Upper lobe of left lung (tissue), 4 donors: ENCODE measurements at regions not wholly inside any gene's neighbourhood (a gene's known extent, or its start where the extent isn't known, plus 50 kb on each side); places are given as distances from the start of the nearest gene placed in this dataset.

Experiments used
- POLR2A ChIP-seq, 4 donors: fragments of 450-650 bp; IDR thresholded peaks; one replicate each; pipeline ENCODE4 v1.5.1; 2016 to 2017; ENCODE audit warnings: antibody characterized with exemption in 4 of 4, mild to moderate bottlenecking in 2 of 4
- TF ChIP-seq, protein P1 (sequence below), 6 experiments: fragments of 450-650 bp in 4 of 6; fragments of 200-600 bp in 2 of 6; sonication (generic) in 2 of 6; IDR thresholded peaks; one replicate each; pipeline ENCODE4 v1.5.1; 2016 to 2019; ENCODE audit warnings: antibody characterized with exemption in 6 of 6

DNA sequence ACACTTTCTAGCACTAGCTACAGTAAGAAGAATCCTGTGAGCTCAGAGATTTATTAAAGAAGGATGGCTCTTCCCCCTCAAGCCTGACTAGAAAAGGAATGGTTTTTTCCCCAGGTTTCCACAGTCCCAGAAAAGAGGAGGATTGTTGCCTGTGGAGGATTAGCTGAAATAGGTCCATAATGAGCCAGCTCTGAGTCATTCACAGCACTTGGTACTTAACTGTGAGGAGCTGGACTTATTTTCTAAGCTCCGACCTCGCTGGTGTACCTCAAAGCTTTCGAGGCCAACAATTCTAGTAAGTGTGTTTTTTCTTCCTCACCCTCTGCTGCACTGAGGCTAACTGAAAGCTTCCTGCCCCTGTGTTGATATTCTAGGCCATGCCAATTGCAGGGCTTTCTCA lies 222.5 kb upstream of the IL12B start:
- TF ChIP-seq, protein P1, sequence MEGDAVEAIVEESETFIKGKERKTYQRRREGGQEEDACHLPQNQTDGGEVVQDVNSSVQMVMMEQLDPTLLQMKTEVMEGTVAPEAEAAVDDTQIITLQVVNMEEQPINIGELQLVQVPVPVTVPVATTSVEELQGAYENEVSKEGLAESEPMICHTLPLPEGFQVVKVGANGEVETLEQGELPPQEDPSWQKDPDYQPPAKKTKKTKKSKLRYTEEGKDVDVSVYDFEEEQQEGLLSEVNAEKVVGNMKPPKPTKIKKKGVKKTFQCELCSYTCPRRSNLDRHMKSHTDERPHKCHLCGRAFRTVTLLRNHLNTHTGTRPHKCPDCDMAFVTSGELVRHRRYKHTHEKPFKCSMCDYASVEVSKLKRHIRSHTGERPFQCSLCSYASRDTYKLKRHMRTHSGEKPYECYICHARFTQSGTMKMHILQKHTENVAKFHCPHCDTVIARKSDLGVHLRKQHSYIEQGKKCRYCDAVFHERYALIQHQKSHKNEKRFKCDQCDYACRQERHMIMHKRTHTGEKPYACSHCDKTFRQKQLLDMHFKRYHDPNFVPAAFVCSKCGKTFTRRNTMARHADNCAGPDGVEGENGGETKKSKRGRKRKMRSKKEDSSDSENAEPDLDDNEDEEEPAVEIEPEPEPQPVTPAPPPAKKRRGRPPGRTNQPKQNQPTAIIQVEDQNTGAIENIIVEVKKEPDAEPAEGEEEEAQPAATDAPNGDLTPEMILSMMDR (IDR thresholded peaks at IDR 0.05): no peak
- no peak for TF ChIP-seq POLR2A (IDR thresholded peaks at IDR 0.05)
